ENCODE measurements at regions not wholly inside any gene's neighbourhood (a gene's known extent, or its start where the extent isn't known, plus 50 kb on each side); places are given as distances from the start of the nearest gene placed in this dataset.

GRCh38 chr12:70154960-70155589 is 88.2 kb upstream of the CNOT2 start:
- TF ChIP-seq CTCF (conservative IDR thresholded peaks at IDR 0.05 in 1 of 2, IDR thresholded peaks at IDR 0.05 in 1 of 2; ENCODE audit: extremely low read depth in 1 of 2, insufficient read depth in 1 of 2, low read depth in 1 of 2, low read length in 2 of 2) (no peak), EZH2 (IDR thresholded peaks at IDR 0.05; ENCODE audit: borderline replicate concordance, low read length) (no peak)
